DND-41 (cell line): ENCODE measurements at regions not wholly inside any gene's neighbourhood (a gene's known extent, or its start where the extent isn't known, plus 50 kb on each side); places are given as distances from the start of the nearest gene placed in this dataset.
A peak's percentile ranks its signal among the peaks of the same experiment; 100 is the strongest.

ENCODE experiments used
- ATAC-seq: fragments of 200-7000 bp; cut with Tn5 transposase; 3 replicates; pipeline ENCODE4 v1.9.1; 2021; ENCODE audit warnings: low read depth; ENCODE audit not compliant: insufficient read depth
- DNase-seq: peaks from one replicate; pipeline ENCODE4 v3.0.0-alpha.2; 2020
- H2AFZ ChIP-seq: 2 replicates; pipeline ENCODE4 v1.6.0; 2012; ENCODE audit warnings: low read depth, low read length
- H3K27ac ChIP-seq: 2 replicates; pipeline ENCODE4 v1.5.1; 2012; ENCODE audit warnings: low read length, inconsistent platforms
- H3K27me3 ChIP-seq: fragments of 200-600 bp; sonication (generic); 2 replicates; pipeline ENCODE4 v1.6.0; 2012; ENCODE audit warnings: low read length, mild to moderate bottlenecking, inconsistent platforms; ENCODE audit not compliant: insufficient read depth, poor library complexity
- H3K36me3 ChIP-seq: 2 replicates; pipeline ENCODE4 v1.5.1; 2012; ENCODE audit warnings: low read length, inconsistent platforms; ENCODE audit not compliant: insufficient read depth
- H3K4me1 ChIP-seq: 2 replicates; pipeline ENCODE4 v1.5.1; 2012; ENCODE audit warnings: mild to moderate bottlenecking, low read length; ENCODE audit not compliant: insufficient read depth
- H3K4me2 ChIP-seq: 2 replicates; pipeline ENCODE4 v1.6.0; 2012; ENCODE audit warnings: mild to moderate bottlenecking, moderate library complexity, low read length, inconsistent platforms; ENCODE audit not compliant: insufficient read depth
- H3K4me3 ChIP-seq, 2 experiments: fragments of 200-600 bp in 1 of 2; shearing (Covaris generic) in 1 of 2; 2 replicates each; pipeline ENCODE4 v1.5.1; 2012 to 2016; ENCODE audit warnings: inconsistent platforms in 2 of 2, low read length in 2 of 2, mild to moderate bottlenecking in 2 of 2, low read depth in 1 of 2, moderate library complexity in 1 of 2
- H3K79me2 ChIP-seq: 2 replicates; pipeline ENCODE4 v1.6.0; 2012; ENCODE audit warnings: low read length, inconsistent platforms; ENCODE audit not compliant: insufficient read depth
- H3K9ac ChIP-seq: 2 replicates; pipeline ENCODE4 v1.6.0; 2012; ENCODE audit warnings: low read depth, mild to moderate bottlenecking, inconsistent platforms, low read length, moderate library complexity
- H3K9me3 ChIP-seq: 2 replicates; pipeline ENCODE4 v1.5.1; 2012; ENCODE audit warnings: low read length, moderate library complexity, mild to moderate bottlenecking, inconsistent platforms; ENCODE audit not compliant: insufficient read depth, severe bottlenecking
- H4K20me1 ChIP-seq: 2 replicates; pipeline ENCODE4 v1.6.0; 2012; ENCODE audit warnings: low read length; ENCODE audit not compliant: insufficient read depth
- EZH2 ChIP-seq: IDR thresholded peaks from 3 replicates; pipeline ENCODE4 v1.6.1; 2012; ENCODE audit warnings: borderline replicate concordance, low read depth, mild to moderate bottlenecking, moderate library complexity, low read length, inconsistent platforms; ENCODE audit not compliant: severe bottlenecking
- TF ChIP-seq, protein P1 (sequence below): IDR thresholded peaks from 2 replicates; pipeline ENCODE4 v1.5.1; 2012; ENCODE audit warnings: borderline replicate concordance, low read length, moderate library complexity, mild to moderate bottlenecking; ENCODE audit not compliant: poor library complexity, severe bottlenecking; ENCODE audit errors: extremely low read depth

- Histone ChIP-seq H3K4me3 (no peak overlapping the region), H3K9me3 (no peaks in the 10 kb centered on the region), H3K4me1 (no peaks in the 10 kb centered on the region), H3K27me3 (no peaks in the 10 kb centered on the region), H2AFZ (no peak overlapping the region), H3K79me2 (no peaks in the 10 kb centered on the region), H4K20me1 (no peaks in the 10 kb centered on the region), H3K4me2 (no peak overlapping the region), H3K9ac (no peak overlapping the region), H3K27ac (no peak overlapping the region), H3K36me3 (no peaks in the 10 kb centered on the region)
- no peak for TF ChIP-seq EZH2
- TF ChIP-seq, protein P1, sequence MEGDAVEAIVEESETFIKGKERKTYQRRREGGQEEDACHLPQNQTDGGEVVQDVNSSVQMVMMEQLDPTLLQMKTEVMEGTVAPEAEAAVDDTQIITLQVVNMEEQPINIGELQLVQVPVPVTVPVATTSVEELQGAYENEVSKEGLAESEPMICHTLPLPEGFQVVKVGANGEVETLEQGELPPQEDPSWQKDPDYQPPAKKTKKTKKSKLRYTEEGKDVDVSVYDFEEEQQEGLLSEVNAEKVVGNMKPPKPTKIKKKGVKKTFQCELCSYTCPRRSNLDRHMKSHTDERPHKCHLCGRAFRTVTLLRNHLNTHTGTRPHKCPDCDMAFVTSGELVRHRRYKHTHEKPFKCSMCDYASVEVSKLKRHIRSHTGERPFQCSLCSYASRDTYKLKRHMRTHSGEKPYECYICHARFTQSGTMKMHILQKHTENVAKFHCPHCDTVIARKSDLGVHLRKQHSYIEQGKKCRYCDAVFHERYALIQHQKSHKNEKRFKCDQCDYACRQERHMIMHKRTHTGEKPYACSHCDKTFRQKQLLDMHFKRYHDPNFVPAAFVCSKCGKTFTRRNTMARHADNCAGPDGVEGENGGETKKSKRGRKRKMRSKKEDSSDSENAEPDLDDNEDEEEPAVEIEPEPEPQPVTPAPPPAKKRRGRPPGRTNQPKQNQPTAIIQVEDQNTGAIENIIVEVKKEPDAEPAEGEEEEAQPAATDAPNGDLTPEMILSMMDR = no peak
- DNase-seq (no peak), ATAC-seq (no peak)
Measured at GRCh38 chr21:23108533-23108932, 2110.3 kb downstream of the NCAM2 start.

DNA sequence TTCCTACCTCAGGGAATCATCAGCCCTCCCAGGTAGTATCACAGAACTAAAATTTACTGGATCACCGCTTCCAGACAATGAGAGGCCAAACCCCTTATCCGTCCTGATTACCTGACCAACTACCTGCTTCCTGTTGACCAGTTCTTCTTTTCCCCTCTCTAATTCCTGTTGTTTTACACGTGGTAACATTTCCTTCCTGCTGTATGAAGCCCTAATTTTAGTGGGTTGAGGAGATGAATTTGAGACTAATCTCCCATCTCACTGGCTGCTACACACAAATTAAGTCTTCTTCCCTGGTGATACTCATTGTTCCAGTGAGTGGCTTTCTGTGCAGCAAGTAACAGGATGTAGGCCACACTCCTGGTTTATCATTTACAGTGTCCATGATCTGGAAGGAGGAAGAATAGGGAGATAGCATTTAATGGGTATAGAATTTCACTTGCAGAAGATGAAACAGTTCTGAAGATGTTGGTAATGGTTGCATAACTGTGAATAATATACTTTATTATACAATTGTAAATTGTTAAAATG, 2112.9 kb downstream of the NCAM2 start:
- Histone ChIP-seq H3K79me2 (no peaks in the 10 kb centered on the region), H3K4me1 (no peaks in the 10 kb centered on the region), H3K27me3 (no peaks in the 10 kb centered on the region), H2AFZ (no peak overlapping the region), H3K4me3 (no peak overlapping the region), H3K36me3 (no peaks in the 10 kb centered on the region), H3K27ac (no peak overlapping the region), H3K4me2 (no peak overlapping the region), H3K9me3 (no peaks in the 10 kb centered on the region), H3K9ac (no peak overlapping the region), H4K20me1 (no peaks in the 10 kb centered on the region)
- ATAC-seq (no peak), DNase-seq (no peak)
- no peak for TF ChIP-seq EZH2
- TF ChIP-seq, protein P1 = no peak

- Histone ChIP-seq H3K4me2 (no peak overlapping the region), H3K27me3 (no peaks in the 10 kb centered on the region), H3K9me3 (no peaks in the 10 kb centered on the region), H2AFZ (no peak overlapping the region), H3K4me1 (no peaks in the 10 kb centered on the region), H4K20me1 (no peaks in the 10 kb centered on the region), H3K4me3 (no peak overlapping the region), H3K36me3 (no peaks in the 10 kb centered on the region), H3K9ac (no peak overlapping the region), H3K79me2 (no peaks in the 10 kb centered on the region), H3K27ac (no peak overlapping the region)
- ATAC-seq = peak; percentile 52; the same call in 1 of the 3 replicates
- DNase-seq = no peak
- TF ChIP-seq, protein P1 = no peak
- TF ChIP-seq EZH2 = no peak
Measured at GRCh38 chr21:23119491-23119890, 2121.3 kb downstream of the NCAM2 start.

DNA sequence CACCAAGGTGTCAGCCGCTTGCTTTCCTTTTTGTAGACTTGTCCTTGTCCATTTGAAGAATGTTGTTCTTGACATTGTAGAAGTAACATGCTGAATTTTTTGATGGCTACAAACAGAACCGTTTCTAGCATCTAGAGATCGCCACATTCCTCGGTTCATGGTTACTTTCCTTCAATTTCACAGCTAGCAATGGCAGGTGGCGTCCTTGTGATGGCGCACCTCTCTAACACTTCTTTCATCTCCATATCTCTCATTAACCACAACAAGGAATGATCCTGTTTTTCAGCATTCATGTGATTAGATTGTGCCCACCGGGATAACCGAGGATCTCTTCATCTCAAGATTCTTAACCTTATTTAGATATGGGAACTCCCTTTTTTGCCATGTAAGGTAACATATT, 2129.8 kb downstream of the NCAM2 start:
- Histone ChIP-seq H4K20me1 (no peaks in the 10 kb centered on the region), H3K4me2 (no peak overlapping the region), H3K27me3 (no peaks in the 10 kb centered on the region), H3K79me2 (no peaks in the 10 kb centered on the region), H3K4me1 (no peaks in the 10 kb centered on the region), H3K27ac (no peak overlapping the region), H3K4me3 (no peak overlapping the region), H3K9ac (no peak overlapping the region), H2AFZ (no peak overlapping the region), H3K36me3 (no peaks in the 10 kb centered on the region), H3K9me3 (no peaks in the 10 kb centered on the region)
- no peak for ATAC-seq
- TF ChIP-seq, protein P1 = no peak
- TF ChIP-seq EZH2 = no peak
- no peak for DNase-seq
